DND-41 (cell line): ENCODE measurements at regions not wholly inside any gene's neighbourhood (a gene's known extent, or its start where the extent isn't known, plus 50 kb on each side); places are given as distances from the start of the nearest gene placed in this dataset.

Experiments
- ATAC-seq: fragments of 200-7000 bp; cut with Tn5 transposase; 3 replicates; pipeline ENCODE4 v1.9.1; 2021; ENCODE audit warnings: low read depth; ENCODE audit not compliant: insufficient read depth
- DNase-seq: peaks from one replicate; pipeline ENCODE4 v3.0.0-alpha.2; 2020
- H2AFZ ChIP-seq: 2 replicates; pipeline ENCODE4 v1.6.0; 2012; ENCODE audit warnings: low read depth, low read length
- H3K27ac ChIP-seq: 2 replicates; pipeline ENCODE4 v1.5.1; 2012; ENCODE audit warnings: low read length, inconsistent platforms
- H3K27me3 ChIP-seq: fragments of 200-600 bp; sonication (generic); 2 replicates; pipeline ENCODE4 v1.6.0; 2012; ENCODE audit warnings: low read length, mild to moderate bottlenecking, inconsistent platforms; ENCODE audit not compliant: insufficient read depth, poor library complexity
- H3K36me3 ChIP-seq: 2 replicates; pipeline ENCODE4 v1.5.1; 2012; ENCODE audit warnings: low read length, inconsistent platforms; ENCODE audit not compliant: insufficient read depth
- H3K4me1 ChIP-seq: 2 replicates; pipeline ENCODE4 v1.5.1; 2012; ENCODE audit warnings: mild to moderate bottlenecking, low read length; ENCODE audit not compliant: insufficient read depth
- H3K4me2 ChIP-seq: 2 replicates; pipeline ENCODE4 v1.6.0; 2012; ENCODE audit warnings: mild to moderate bottlenecking, moderate library complexity, low read length, inconsistent platforms; ENCODE audit not compliant: insufficient read depth
- H3K4me3 ChIP-seq, 2 experiments: fragments of 200-600 bp in 1 of 2; shearing (Covaris generic) in 1 of 2; 2 replicates each; pipeline ENCODE4 v1.5.1; 2012 to 2016; ENCODE audit warnings: inconsistent platforms in 2 of 2, low read length in 2 of 2, mild to moderate bottlenecking in 2 of 2, low read depth in 1 of 2, moderate library complexity in 1 of 2
- H3K79me2 ChIP-seq: 2 replicates; pipeline ENCODE4 v1.6.0; 2012; ENCODE audit warnings: low read length, inconsistent platforms; ENCODE audit not compliant: insufficient read depth
- H3K9ac ChIP-seq: 2 replicates; pipeline ENCODE4 v1.6.0; 2012; ENCODE audit warnings: low read depth, mild to moderate bottlenecking, inconsistent platforms, low read length, moderate library complexity
- H3K9me3 ChIP-seq: 2 replicates; pipeline ENCODE4 v1.5.1; 2012; ENCODE audit warnings: low read length, moderate library complexity, mild to moderate bottlenecking, inconsistent platforms; ENCODE audit not compliant: insufficient read depth, severe bottlenecking
- H4K20me1 ChIP-seq: 2 replicates; pipeline ENCODE4 v1.6.0; 2012; ENCODE audit warnings: low read length; ENCODE audit not compliant: insufficient read depth
- CTCF ChIP-seq: IDR thresholded peaks from 2 replicates; pipeline ENCODE4 v1.5.1; 2012; ENCODE audit warnings: borderline replicate concordance, low read length, moderate library complexity, mild to moderate bottlenecking; ENCODE audit not compliant: poor library complexity, severe bottlenecking; ENCODE audit errors: extremely low read depth
- EZH2 ChIP-seq: IDR thresholded peaks from 3 replicates; pipeline ENCODE4 v1.6.1; 2012; ENCODE audit warnings: borderline replicate concordance, low read depth, mild to moderate bottlenecking, moderate library complexity, low read length, inconsistent platforms; ENCODE audit not compliant: severe bottlenecking

- Histone ChIP-seq H3K27me3 (no peaks in the 10 kb centered on the region), H3K4me2 (no peak overlapping the region), H3K4me1 (no peaks in the 10 kb centered on the region), H3K9ac (no peak overlapping the region), H4K20me1 (no peaks in the 10 kb centered on the region), H3K79me2 (no peaks in the 10 kb centered on the region), H3K4me3 (no peak overlapping the region), H3K27ac (no peak overlapping the region), H3K36me3 (no peaks in the 10 kb centered on the region), H2AFZ (no peak overlapping the region), H3K9me3 (peaks cover 4% of the 10 kb centered on the region)
- TF ChIP-seq EZH2 (no peak), CTCF (no peak)
- DNase-seq (no peak), ATAC-seq (no peak)
These were observed 369.6 kb upstream of the ATP10A start for GRCh38 chr15:26232691-26233090.

- no peaks in the 10 kb centered on the region for H4K20me1 ChIP-seq
- H3K27ac ChIP-seq: no peak overlapping the region
- H3K4me1 ChIP-seq: no peaks in the 10 kb centered on the region
- no peaks in the 10 kb centered on the region for H3K79me2 ChIP-seq
- no peak overlapping the region for H3K4me2 ChIP-seq
- ATAC-seq (no peak), DNase-seq (no peak)
- no peak for TF ChIP-seq CTCF
- TF ChIP-seq EZH2: no peak
- H3K4me3 ChIP-seq: no peak overlapping the region
- H2AFZ ChIP-seq: no peak overlapping the region
- H3K27me3 ChIP-seq: no peaks in the 10 kb centered on the region
- H3K9ac ChIP-seq: no peak overlapping the region
- peaks cover 4% of the 10 kb centered on the region for H3K9me3 ChIP-seq
- no peaks in the 10 kb centered on the region for H3K36me3 ChIP-seq
These were observed 368.0 kb upstream of the ATP10A start for GRCh38 chr15:26231096-26231495.

- Histone ChIP-seq H4K20me1 (no peaks in the 10 kb centered on the region), H3K27me3 (no peaks in the 10 kb centered on the region), H3K4me3 (no peak overlapping the region), H3K4me2 (no peak overlapping the region), H3K27ac (no peak overlapping the region), H3K79me2 (no peaks in the 10 kb centered on the region), H2AFZ (no peak overlapping the region), H3K9ac (no peak overlapping the region), H3K9me3 (peaks cover 9% of the 10 kb centered on the region), H3K4me1 (no peaks in the 10 kb centered on the region), H3K36me3 (no peaks in the 10 kb centered on the region)
- no peak for ATAC-seq
- TF ChIP-seq CTCF (no peak), EZH2 (no peak)
- DNase-seq: no peak
These were observed 361.1 kb upstream of the ATP10A start for GRCh38 chr15:26224266-26224665.

- no peak overlapping the region for H2AFZ ChIP-seq
- TF ChIP-seq EZH2 (no peak), CTCF (no peak)
- peaks cover 9% of the 10 kb centered on the region for H3K9me3 ChIP-seq
- H3K27me3 ChIP-seq: no peaks in the 10 kb centered on the region
- no peaks in the 10 kb centered on the region for H3K79me2 ChIP-seq
- ATAC-seq: no peak
- H4K20me1 ChIP-seq: no peaks in the 10 kb centered on the region
- H3K4me1 ChIP-seq: no peaks in the 10 kb centered on the region
- no peaks in the 10 kb centered on the region for H3K36me3 ChIP-seq
- H3K27ac ChIP-seq: no peak overlapping the region
- H3K4me2 ChIP-seq: no peak overlapping the region
- no peak overlapping the region for H3K4me3 ChIP-seq
- no peak overlapping the region for H3K9ac ChIP-seq
- DNase-seq: no peak
These were observed 360.6 kb upstream of the ATP10A start for GRCh38 chr15:26223720-26224119.
